Uterus (tissue), 3 donors: ENCODE measurements at regions not wholly inside any gene's neighbourhood (a gene's known extent, or its start where the extent isn't known, plus 50 kb on each side); places are given as distances from the start of the nearest gene placed in this dataset.

ENCODE experiments used
- DNase-seq, 2 donors: peaks; one replicate each; pipeline ENCODE4 v3.0.0-alpha.2; 2019 to 2020
- H3K27ac ChIP-seq, 2 donors: fragments of 200-600 bp; sonication (generic); 1 replicate in 1 of 2; 2 replicates in 1 of 2; pipeline ENCODE4 v1.5.1; 2016 to 2018
- H3K27me3 ChIP-seq, 2 donors: fragments of 200-600 bp; sonication (generic); one replicate each; pipeline ENCODE4 v1.5.1; 2018 to 2019; ENCODE audit warnings: control low read depth in 1 of 2
- H3K36me3 ChIP-seq, 2 donors: fragments of 200-600 bp; sonication (generic); one replicate each; pipeline ENCODE4 v1.5.1; 2019; ENCODE audit warnings: control low read depth in 1 of 2
- H3K4me1 ChIP-seq, 2 donors: fragments of 200-600 bp; sonication (generic); one replicate each; pipeline ENCODE4 v1.5.1; 2018 to 2019; ENCODE audit warnings: control low read depth in 1 of 2
- H3K4me3 ChIP-seq, 2 donors: fragments of 200-600 bp; sonication (generic); 1 replicate in 1 of 2; 2 replicates in 1 of 2; pipeline ENCODE4 v1.5.1; 2018 to 2019; ENCODE audit warnings: mild to moderate bottlenecking in 1 of 2
- H3K9me3 ChIP-seq, 2 donors: fragments of 200-600 bp; sonication (generic); one replicate each; pipeline ENCODE4 v1.5.1; 2019; ENCODE audit warnings: control low read depth in 1 of 2
- POLR2A ChIP-seq, 2 donors: fragments of 450-650 bp; IDR thresholded peaks; one replicate each; pipeline ENCODE4 v1.6.1; 2016; ENCODE audit warnings: antibody characterized with exemption in 2 of 2, mild to moderate bottlenecking in 1 of 2, moderate library complexity in 1 of 2
- intact Hi-C: fragments of 100-400 bp; cut with DNase I; formaldehyde crosslinking; loops from one replicate; pipeline ENCODE4 v1.15.1; 2023; ENCODE audit warnings: low total_unique reads
- TF ChIP-seq, protein P1 (sequence below), 4 experiments: fragments of 200-600 bp in 2 of 4; fragments of 450-650 bp in 2 of 4; sonication (generic) in 2 of 4; IDR thresholded peaks; one replicate each; pipeline ENCODE4 v1.5.1; 2016 to 2019; ENCODE audit warnings: antibody characterized with exemption in 4 of 4, mild to moderate bottlenecking in 2 of 4, moderate library complexity in 1 of 4
- donor health status: DM: yes; HTN: yes; CAD: no.

DNA sequence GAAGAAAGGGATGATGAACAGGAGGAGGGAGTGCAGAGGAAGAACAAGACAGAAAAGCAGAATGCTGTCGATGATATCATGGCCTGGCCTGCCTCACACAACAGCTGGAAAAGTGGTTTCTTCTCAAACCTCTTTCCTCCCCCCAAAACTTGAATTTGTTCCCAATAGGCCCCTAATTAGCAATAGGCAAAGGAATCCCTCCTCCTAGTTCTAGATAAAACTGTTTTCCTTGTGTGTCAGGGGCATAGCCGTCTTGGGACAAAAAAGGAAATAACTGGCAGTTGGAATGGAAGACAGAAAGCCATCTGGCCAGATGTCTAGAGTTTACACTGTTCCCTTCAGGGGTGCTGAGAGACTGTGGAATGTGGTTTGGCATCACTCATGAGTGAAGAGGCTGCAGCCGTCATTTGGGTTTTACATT, 177.8 kb upstream of the C1QTNF7 start:
- intact Hi-C loops = no loop called here
- no peaks in the 10 kb centered on the region for H3K4me1 ChIP-seq
- no peaks in the 10 kb centered on the region for H3K36me3 ChIP-seq
- no peak overlapping the region for H3K27ac ChIP-seq
- DNase-seq = no peak
- H3K9me3 ChIP-seq = no peaks in the 10 kb centered on the region
- TF ChIP-seq POLR2A (IDR thresholded peaks at IDR 0.05) = no peak
- TF ChIP-seq, protein P1, sequence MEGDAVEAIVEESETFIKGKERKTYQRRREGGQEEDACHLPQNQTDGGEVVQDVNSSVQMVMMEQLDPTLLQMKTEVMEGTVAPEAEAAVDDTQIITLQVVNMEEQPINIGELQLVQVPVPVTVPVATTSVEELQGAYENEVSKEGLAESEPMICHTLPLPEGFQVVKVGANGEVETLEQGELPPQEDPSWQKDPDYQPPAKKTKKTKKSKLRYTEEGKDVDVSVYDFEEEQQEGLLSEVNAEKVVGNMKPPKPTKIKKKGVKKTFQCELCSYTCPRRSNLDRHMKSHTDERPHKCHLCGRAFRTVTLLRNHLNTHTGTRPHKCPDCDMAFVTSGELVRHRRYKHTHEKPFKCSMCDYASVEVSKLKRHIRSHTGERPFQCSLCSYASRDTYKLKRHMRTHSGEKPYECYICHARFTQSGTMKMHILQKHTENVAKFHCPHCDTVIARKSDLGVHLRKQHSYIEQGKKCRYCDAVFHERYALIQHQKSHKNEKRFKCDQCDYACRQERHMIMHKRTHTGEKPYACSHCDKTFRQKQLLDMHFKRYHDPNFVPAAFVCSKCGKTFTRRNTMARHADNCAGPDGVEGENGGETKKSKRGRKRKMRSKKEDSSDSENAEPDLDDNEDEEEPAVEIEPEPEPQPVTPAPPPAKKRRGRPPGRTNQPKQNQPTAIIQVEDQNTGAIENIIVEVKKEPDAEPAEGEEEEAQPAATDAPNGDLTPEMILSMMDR (IDR thresholded peaks at IDR 0.05) = no peak
- H3K27me3 ChIP-seq = no peaks in the 10 kb centered on the region
- H3K4me3 ChIP-seq = no peak overlapping the region

DNA sequence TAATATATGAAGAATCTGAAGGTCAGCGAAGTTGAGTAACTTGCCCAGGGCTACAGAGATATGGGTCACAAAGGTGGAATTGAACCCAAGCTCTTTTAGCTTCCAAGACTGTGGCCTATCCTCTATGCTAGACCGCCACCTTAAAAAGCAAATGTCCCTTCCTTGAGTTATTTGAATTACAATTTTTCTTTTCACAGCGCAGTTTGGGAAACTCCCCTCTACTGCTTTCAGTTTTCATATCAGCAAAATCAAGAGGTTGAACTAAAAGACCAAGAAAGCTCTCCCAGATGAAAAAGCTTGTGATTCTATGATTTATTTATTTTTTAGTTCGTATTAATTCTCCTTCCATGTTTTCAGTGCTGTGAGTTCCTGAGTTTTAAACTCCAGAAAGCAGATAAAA, 174.5 kb upstream of the C1QTNF7 start:
- no peak overlapping the region for H3K4me3 ChIP-seq
- no peaks in the 10 kb centered on the region for H3K27me3 ChIP-seq
- TF ChIP-seq POLR2A (IDR thresholded peaks at IDR 0.05) = no peak
- TF ChIP-seq, protein P1 (IDR thresholded peaks at IDR 0.05) = no peak
- H3K27ac ChIP-seq = no peak overlapping the region
- intact Hi-C loops = no loop called here
- no peak for DNase-seq
- H3K36me3 ChIP-seq = no peaks in the 10 kb centered on the region
- H3K9me3 ChIP-seq = no peaks in the 10 kb centered on the region
- no peaks in the 10 kb centered on the region for H3K4me1 ChIP-seq

DNA sequence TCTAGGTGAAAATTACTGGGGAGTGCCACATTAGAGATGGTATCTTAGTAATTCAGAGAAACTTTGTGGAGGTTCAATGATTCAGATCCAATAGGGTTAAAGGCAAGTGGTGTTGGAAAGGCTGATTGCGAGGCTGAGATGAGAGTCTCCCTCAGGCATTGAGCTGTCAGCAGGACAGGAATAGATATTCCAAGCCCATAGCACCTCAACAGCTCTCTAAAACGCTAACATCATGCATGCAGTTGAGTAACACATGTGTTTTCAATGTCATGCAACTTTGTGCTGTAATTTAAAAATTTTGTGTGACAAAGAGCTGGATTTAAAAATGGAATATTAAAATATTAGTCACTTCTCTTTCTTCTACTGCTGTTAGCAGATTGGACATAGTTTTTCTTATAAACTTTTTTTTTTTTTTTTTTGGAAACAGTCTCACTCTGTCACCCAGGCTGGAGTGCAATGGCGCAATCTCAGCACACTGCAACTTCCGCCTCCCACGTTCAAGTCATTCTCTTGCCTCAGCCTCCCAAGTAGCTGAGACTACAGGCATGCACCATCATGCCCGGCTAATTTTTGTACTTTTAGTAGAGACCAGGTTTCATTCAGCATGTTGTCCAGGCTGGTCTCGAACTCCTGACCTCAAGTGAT, 173.5 kb upstream of the C1QTNF7 start:
- intact Hi-C loops = no loop called here
- no peaks in the 10 kb centered on the region for H3K27me3 ChIP-seq
- no peak for TF ChIP-seq POLR2A (IDR thresholded peaks at IDR 0.05)
- TF ChIP-seq, protein P1 (IDR thresholded peaks at IDR 0.05) = no peak
- no peak for DNase-seq
- H3K4me1 ChIP-seq = no peaks in the 10 kb centered on the region
- H3K27ac ChIP-seq = no peak overlapping the region
- no peaks in the 10 kb centered on the region for H3K36me3 ChIP-seq
- no peaks in the 10 kb centered on the region for H3K9me3 ChIP-seq
- H3K4me3 ChIP-seq = no peak overlapping the region

DNA sequence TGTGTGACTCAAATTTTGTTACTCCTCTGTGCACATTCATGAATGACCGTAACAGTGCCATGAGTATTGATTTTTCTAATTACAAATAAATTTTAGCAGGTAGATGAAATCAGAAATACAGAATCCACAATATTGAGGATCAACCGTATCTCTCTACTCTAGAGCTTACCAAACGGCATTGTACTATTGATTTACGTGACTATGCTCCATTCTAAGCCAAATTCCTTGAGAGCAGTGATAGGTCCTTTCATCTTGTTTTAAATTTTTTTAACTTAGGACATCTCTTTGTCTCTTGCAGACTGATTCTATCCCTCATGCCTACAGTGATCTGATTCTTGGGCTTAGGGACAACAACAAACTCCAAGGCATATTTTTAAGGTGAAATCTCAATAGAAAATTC, 172.3 kb upstream of the C1QTNF7 start:
- Histone ChIP-seq H3K4me1 (no peaks in the 10 kb centered on the region), H3K27me3 (no peaks in the 10 kb centered on the region), H3K36me3 (no peaks in the 10 kb centered on the region), H3K9me3 (no peaks in the 10 kb centered on the region), H3K27ac (no peak overlapping the region), H3K4me3 (no peak overlapping the region)
- DNase-seq = no peak
- intact Hi-C loops = no loop called here
- TF ChIP-seq, protein P1 (IDR thresholded peaks at IDR 0.05) = no peak
- TF ChIP-seq POLR2A (IDR thresholded peaks at IDR 0.05) = no peak

DNA sequence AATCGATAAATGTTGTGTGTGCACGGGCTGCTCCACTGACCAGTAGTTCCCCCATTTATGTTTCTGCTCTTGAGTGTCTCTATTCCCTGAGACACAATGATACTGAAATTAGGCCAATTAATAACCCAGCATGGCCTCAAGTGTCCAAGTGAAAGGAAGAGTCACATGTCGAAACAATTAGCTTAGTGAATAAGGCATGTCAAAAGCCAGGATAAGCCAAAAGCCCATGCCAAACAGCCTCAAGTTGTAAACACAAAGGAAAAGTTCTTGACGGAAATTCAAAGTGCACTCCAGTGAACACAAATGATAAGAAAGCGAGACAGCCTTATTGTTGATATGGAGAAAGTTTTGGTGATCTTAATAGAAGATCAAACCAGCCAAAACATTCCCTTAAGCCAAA, 167.1 kb upstream of the C1QTNF7 start:
- Histone ChIP-seq H3K4me1 (no peaks in the 10 kb centered on the region), H3K27me3 (no peaks in the 10 kb centered on the region), H3K9me3 (no peaks in the 10 kb centered on the region), H3K4me3 (no peak overlapping the region), H3K36me3 (no peaks in the 10 kb centered on the region), H3K27ac (no peak overlapping the region)
- intact Hi-C loops = no loop called here
- TF ChIP-seq, protein P1 (IDR thresholded peaks at IDR 0.05) = no peak
- TF ChIP-seq POLR2A (IDR thresholded peaks at IDR 0.05) = no peak
- no peak for DNase-seq
